H1 (cell line): ENCODE measurements at regions not wholly inside any gene's neighbourhood (a gene's known extent, or its start where the extent isn't known, plus 50 kb on each side); places are given as distances from the start of the nearest gene placed in this dataset.

Experiments
- CTCF ChIA-PET: fragments of 300-600 bp; sonication (Branson Sonifier 250); formaldehyde crosslinking; loops from one replicate; lab custom pipeline; 2021; ENCODE audit not compliant: partially characterized antibody; lab: Charles Lee
- POLR2A ChIA-PET: fragments of 300-600 bp; sonication (Branson Sonifier 250); formaldehyde crosslinking; loops from one replicate; lab custom pipeline; 2021; ENCODE audit warnings: inconsistent platforms; ENCODE audit not compliant: partially characterized antibody; lab: Charles Lee
- DNase-seq, 2 experiments: peaks; one replicate each; pipeline versions ENCODE4 v3.0.0 to v3.0.0-alpha.2; 2010 to 2022; ENCODE audit warnings: low spot score in 2 of 2, low read depth in 1 of 2, mixed read lengths in 1 of 2
- FAIRE-seq: peaks from 2 replicates; lab custom pipeline; 2011; peaks lifted over from hg19 to GRCh38; lab: Jason Lieb, UNC
- H2AFZ ChIP-seq: 2 replicates; pipeline ENCODE4 v1.8.1; 2012; ENCODE audit warnings: low read length, inconsistent platforms
- H2AK5ac ChIP-seq: 2 replicates; pipeline ENCODE4 v1.6.1; 2013; ENCODE audit warnings: low read depth, low read length
- H2BK120ac ChIP-seq: replicated peaks from 2 replicates; pipeline ENCODE3; 2013; ENCODE audit warnings: low read depth, low read length, inconsistent platforms
- H2BK12ac ChIP-seq: 2 replicates; pipeline ENCODE4 v1.6.1; 2013; ENCODE audit warnings: low read depth, low read length
- H2BK15ac ChIP-seq: 2 replicates; pipeline ENCODE4 v1.6.1; 2013; ENCODE audit warnings: low read length
- H2BK20ac ChIP-seq: 2 replicates; pipeline ENCODE4 v1.6.1; 2013; ENCODE audit warnings: low read length
- H2BK5ac ChIP-seq: 2 replicates; pipeline ENCODE4 v1.6.1; 2013; ENCODE audit warnings: low read depth, low read length
- H3K14ac ChIP-seq: 2 replicates; pipeline ENCODE4 v1.6.1; 2013; ENCODE audit warnings: inconsistent platforms; ENCODE audit not compliant: insufficient read length
- H3K18ac ChIP-seq: 2 replicates; pipeline ENCODE4 v1.6.1; 2013; ENCODE audit warnings: low read length; ENCODE audit errors: extremely low read depth
- H3K23ac ChIP-seq: 2 replicates; pipeline ENCODE4 v1.6.1; 2013; ENCODE audit warnings: inconsistent platforms; ENCODE audit not compliant: insufficient read length
- H3K23me2 ChIP-seq: 2 replicates; pipeline ENCODE4 v1.6.1; 2013; ENCODE audit warnings: low read depth, low read length
- H3K27ac ChIP-seq: 2 replicates; pipeline ENCODE4 v1.6.1; 2011; ENCODE audit warnings: low read depth, low read length, inconsistent platforms
- H3K27me3 ChIP-seq, 4 experiments: replicated peaks in 1 of 4; 1 replicate in 1 of 4; 2 replicates in 3 of 4; pipeline versions ENCODE4 v1.6.1 to v1.8.1; 2011 to 2013; ENCODE audit warnings: low read length in 3 of 4, mild to moderate bottlenecking in 3 of 4, inconsistent platforms in 2 of 4, mixed read lengths in 2 of 4, moderate library complexity in 1 of 4; ENCODE audit not compliant: control insufficient read depth in 3 of 4, insufficient read depth in 3 of 4; ENCODE audit errors: extremely low read depth in 1 of 4
- H3K36me3 ChIP-seq, 4 experiments: 2 replicates each; pipeline versions ENCODE4 v1.6.1 to v1.8.1; 2011 to 2013; ENCODE audit warnings: mild to moderate bottlenecking in 4 of 4, low read length in 3 of 4, moderate library complexity in 2 of 4, control low read depth in 1 of 4, inconsistent platforms in 1 of 4; ENCODE audit not compliant: insufficient read depth in 4 of 4, control insufficient read depth in 2 of 4
- H3K4ac ChIP-seq: replicated peaks from 2 replicates; pipeline ENCODE3; 2013; ENCODE audit warnings: low read length, low read depth, mixed read lengths, inconsistent platforms; ENCODE audit not compliant: insufficient read length
- H3K4me1 ChIP-seq, 4 experiments: replicated peaks in 1 of 4; 1 replicate in 1 of 4; 2 replicates in 3 of 4; pipeline versions ENCODE4 v1.6.1 to v1.8.1; 2011 to 2013; ENCODE audit warnings: low read length in 3 of 4, inconsistent platforms in 2 of 4, mixed read lengths in 1 of 4; ENCODE audit not compliant: insufficient read depth in 4 of 4, control insufficient read depth in 3 of 4
- H3K4me2 ChIP-seq, 2 experiments: 2 replicates each; pipeline versions ENCODE4 v1.6.1 to v1.8.1; 2011 to 2013; ENCODE audit warnings: low read depth in 2 of 2, low read length in 2 of 2, control low read depth in 1 of 2, inconsistent platforms in 1 of 2, mild to moderate bottlenecking in 1 of 2; ENCODE audit not compliant: insufficient read depth in 1 of 2
- H3K4me3 ChIP-seq, 4 experiments: fragments of 200-600, 300-600 bp in 1 of 4; sonication (generic), shearing (Covaris generic), sonication (Bioruptor Twin) in 1 of 4; 2 replicates each; pipeline versions ENCODE4 v1.5.1 to v1.8.1; 2011 to 2016; ENCODE audit warnings: low read length in 4 of 4, low read depth in 3 of 4, control low read depth in 2 of 4, inconsistent platforms in 2 of 4, mild to moderate bottlenecking in 2 of 4, mixed read lengths in 1 of 4, moderate library complexity in 1 of 4; ENCODE audit not compliant: insufficient read depth in 2 of 4; ENCODE audit errors: extremely low read depth in 1 of 4
- H3K56ac ChIP-seq: replicated peaks from 2 replicates; pipeline ENCODE3; 2013; ENCODE audit warnings: low read depth, mild to moderate bottlenecking, mixed read lengths, low read length, inconsistent platforms; ENCODE audit not compliant: insufficient read length
- H3K79me1 ChIP-seq: 2 replicates; pipeline ENCODE4 v1.6.1; 2013; ENCODE audit warnings: low read depth, low read length, control low read depth
- H3K79me2 ChIP-seq, 2 experiments: 2 replicates each; pipeline versions ENCODE4 v1.6.1 to v1.8.1; 2012 to 2013; ENCODE audit warnings: low read length in 2 of 2, mild to moderate bottlenecking in 2 of 2, inconsistent platforms in 1 of 2; ENCODE audit not compliant: insufficient read depth in 2 of 2, control insufficient read depth in 1 of 2
- H3K9ac ChIP-seq, 4 experiments: replicated peaks in 1 of 4; 1 replicate in 1 of 4; 2 replicates in 3 of 4; pipeline versions ENCODE4 v1.6.1 to v1.8.1; 2011 to 2013; ENCODE audit warnings: low read depth in 3 of 4, low read length in 3 of 4, control low read depth in 2 of 4, mild to moderate bottlenecking in 2 of 4, moderate library complexity in 2 of 4, inconsistent platforms in 1 of 4; ENCODE audit errors: extremely low read depth in 1 of 4
- H3K9me3 ChIP-seq, 2 experiments: 2 replicates each; pipeline versions ENCODE4 v1.6.1 to v1.8.1; 2012 to 2013; ENCODE audit warnings: mild to moderate bottlenecking in 2 of 2, moderate library complexity in 2 of 2, control low read depth in 1 of 2, inconsistent platforms in 1 of 2, low read depth in 1 of 2, low read length in 1 of 2, mixed read lengths in 1 of 2; ENCODE audit not compliant: insufficient read depth in 2 of 2
- H4K20me1 ChIP-seq, 2 experiments: replicated peaks in 1 of 2; 2 replicates each; pipeline versions ENCODE3 to v1.8.1; 2011 to 2013; ENCODE audit warnings: inconsistent platforms in 2 of 2, low read length in 2 of 2, mild to moderate bottlenecking in 1 of 2; ENCODE audit not compliant: insufficient read depth in 2 of 2, control insufficient read depth in 1 of 2
- H4K5ac ChIP-seq: 2 replicates; pipeline ENCODE4 v1.6.1; 2013; ENCODE audit warnings: low read length, low read depth, mixed read lengths, inconsistent platforms; ENCODE audit not compliant: insufficient read length
- H4K8ac ChIP-seq: 2 replicates; pipeline ENCODE4 v1.8.0; 2013; ENCODE audit warnings: mild to moderate bottlenecking, moderate library complexity, low read length, inconsistent platforms; ENCODE audit not compliant: insufficient read depth; ENCODE audit errors: extremely low read depth
- H4K91ac ChIP-seq: replicated peaks from 2 replicates; pipeline ENCODE3; 2013; ENCODE audit warnings: low read length, mixed read lengths, inconsistent platforms; ENCODE audit not compliant: insufficient read length
- CBX5 ChIP-seq: fragments of 300-800, 300-1000 bp; sonication (generic); IDR thresholded peaks from 2 replicates; pipeline ENCODE4 v1.7.1; 2016; ENCODE audit warnings: antibody characterized with exemption, low read length, low read depth
- CEBPB ChIP-seq: IDR thresholded peaks from 2 replicates; pipeline ENCODE4 v1.6.1; 2012; ENCODE audit warnings: low read depth, low read length
- WGBS, 2 experiments: shearing (Covaris generic) in 1 of 2; methylation state at CpG; one replicate each; pipeline versions ENCODE4 v1.1.6 to v1.1.7; 2013 to 2015; ENCODE audit warnings: low lambda C conversion rate in 2 of 2, mixed read lengths in 2 of 2, inconsistent platforms in 1 of 2, low coverage in 1 of 2, missing lambda C conversion rate in 1 of 2; ENCODE audit not compliant: insufficient replicate concordance in 2 of 2, insufficient coverage in 1 of 2, insufficient read length in 1 of 2; ENCODE audit errors: extremely low coverage in 1 of 2, missing lambda C conversion rate in 1 of 2; 5-methylcytosine and 5-hydroxymethylcytosine counted together

- H4K5ac ChIP-seq: no peak overlapping the region
- H2AFZ ChIP-seq: no peak overlapping the region
- WGBS, 2 experiments: 94% methylated on average over 10 of the region's 10 CpGs; no CpG with 5 or more reads in 1 of the 2 experiments
- no peaks in the 10 kb centered on the region for H3K27me3 ChIP-seq
- DNase-seq (no peak), FAIRE-seq (no peak)
- no peak overlapping the region for H3K9ac ChIP-seq
- CTCF ChIA-PET: interaction anchor here (0.6 to 5.8 kb wide), 5 partner anchors 10 to 326 kb away, joined by 3 to 36 read pairs (median 3); no protein-coding TSS in a partner anchor
- H2BK120ac ChIP-seq: no peak overlapping the region
- H3K14ac ChIP-seq: no peak overlapping the region
- no peaks in the 10 kb centered on the region for H3K9me3 ChIP-seq
- no peak overlapping the region for H3K56ac ChIP-seq
- no peak overlapping the region for H3K4me3 ChIP-seq
- H4K20me1 ChIP-seq: no peaks in the 10 kb centered on the region
- no peak overlapping the region for H2AK5ac ChIP-seq
- TF ChIP-seq CBX5 (no peak), CEBPB (peak; percentile 13; the same call in 1 of the 2 replicates)
- H3K27ac ChIP-seq: no peak overlapping the region
- no peaks in the 10 kb centered on the region for H3K79me1 ChIP-seq
- no peak overlapping the region for H4K91ac ChIP-seq
- H3K23ac ChIP-seq: no peak overlapping the region
- H3K23me2 ChIP-seq: no peaks in the 10 kb centered on the region
- no peak overlapping the region for H2BK20ac ChIP-seq
- no peak overlapping the region for H3K4me2 ChIP-seq
- no peaks in the 10 kb centered on the region for H3K4me1 ChIP-seq
- POLR2A ChIA-PET: no interaction called here
- no peaks in the 10 kb centered on the region for H3K79me2 ChIP-seq
- no peak overlapping the region for H2BK12ac ChIP-seq
- no peak overlapping the region for H2BK5ac ChIP-seq
- no peaks in the 10 kb centered on the region for H3K36me3 ChIP-seq
- no peak overlapping the region for H3K4ac ChIP-seq
- H4K8ac ChIP-seq: no peak overlapping the region
- H2BK15ac ChIP-seq: no peak overlapping the region
- H3K18ac ChIP-seq: no peak overlapping the region
Observed at GRCh38 chr1:5516756-5517155, 475.5 kb downstream of the NPHP4 start.
